Ascending aorta (tissue), 2 donors: ENCODE measurements at regions not wholly inside any gene's neighbourhood (a gene's known extent, or its start where the extent isn't known, plus 50 kb on each side); places are given as distances from the start of the nearest gene placed in this dataset.

Source experiments
- DNase-seq, 2 donors: peaks; one replicate each; pipeline ENCODE4 v3.0.0-alpha.2; 2019; ENCODE audit warnings: low spot score in 2 of 2
- H3K27ac ChIP-seq, 2 donors: fragments of 200-600 bp; sonication (generic); one replicate each; pipeline ENCODE4 v1.5.1; 2016 to 2017; ENCODE audit warnings: mild to moderate bottlenecking in 1 of 2
- H3K27me3 ChIP-seq: fragments of 200-600 bp; sonication (generic); one replicate; pipeline ENCODE4 v1.5.1; 2017
- H3K36me3 ChIP-seq, 2 donors: fragments of 200-600 bp; sonication (generic); one replicate each; pipeline ENCODE4 v1.5.1; 2016
- H3K4me1 ChIP-seq, 2 donors: fragments of 200-600 bp; sonication (generic); one replicate each; pipeline ENCODE4 v1.5.1; 2016 to 2017; ENCODE audit warnings: mild to moderate bottlenecking in 1 of 2
- H3K4me3 ChIP-seq, 2 donors: fragments of 200-600 bp; sonication (generic); one replicate each; pipeline ENCODE4 v1.5.1; 2016 to 2017; ENCODE audit warnings: mild to moderate bottlenecking in 1 of 2
- H3K9me3 ChIP-seq, 2 donors: fragments of 200-600 bp; sonication (generic); one replicate each; pipeline ENCODE4 v1.5.1; 2016
- intact Hi-C: fragments of 100-400 bp; cut with DNase I; formaldehyde crosslinking; loops from one replicate; pipeline ENCODE4 v1.15.1; 2023
- TF ChIP-seq, protein P1 (sequence below), 3 experiments: fragments of 200-600 bp in 2 of 3; fragments of 450-650 bp in 1 of 3; sonication (generic) in 2 of 3; IDR thresholded peaks; one replicate each; pipeline ENCODE4 v1.5.1; 2016 to 2019; ENCODE audit warnings: antibody characterized with exemption in 3 of 3, mild to moderate bottlenecking in 1 of 3, moderate library complexity in 1 of 3

DNA sequence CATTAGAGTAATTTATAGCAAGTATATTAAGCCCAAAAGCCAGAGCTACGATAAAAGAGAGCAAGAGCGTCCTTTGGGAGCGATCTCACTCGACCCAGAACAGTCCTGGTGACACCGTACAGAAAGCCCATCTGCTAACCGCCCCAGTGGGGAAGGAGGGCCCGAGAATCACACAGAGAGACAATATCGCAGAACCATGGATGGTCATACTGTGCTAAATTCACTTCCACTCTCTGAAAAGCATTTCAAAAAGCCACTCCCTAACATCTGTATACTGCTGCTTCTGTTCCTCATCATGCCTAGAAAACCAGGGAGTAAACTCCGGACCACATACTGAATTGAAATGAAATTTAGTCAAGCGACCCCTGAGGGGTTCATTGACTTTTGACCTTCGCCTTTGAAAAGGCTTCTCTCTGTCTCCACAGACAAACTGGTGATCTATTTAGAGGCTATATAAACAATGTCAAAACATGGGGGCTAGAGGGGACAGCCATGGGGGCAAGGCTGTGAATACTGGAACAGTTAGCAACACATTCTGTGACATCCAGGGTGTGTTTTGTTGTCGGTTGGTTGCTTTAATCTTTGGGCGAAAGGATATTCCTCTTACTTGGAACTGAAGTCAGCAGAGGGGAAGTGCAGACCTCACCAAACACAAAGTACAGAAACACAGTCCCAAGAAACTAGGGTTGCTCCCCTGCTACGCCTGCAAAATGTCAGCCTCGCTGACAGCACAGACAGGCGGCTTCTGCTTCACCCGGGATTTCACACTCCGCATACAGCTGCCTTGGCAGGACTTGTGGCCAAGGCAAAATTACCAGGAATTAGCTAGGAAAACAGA is 129.0 kb upstream of the RASGEF1B start:
- Histone ChIP-seq H3K27ac (no peak overlapping the region), H3K4me1 (no peaks in the 10 kb centered on the region), H3K9me3 (no peaks in the 10 kb centered on the region), H3K27me3 (no peaks in the 10 kb centered on the region), H3K36me3 (no peaks in the 10 kb centered on the region), H3K4me3 (no peak overlapping the region)
- no peak for DNase-seq
- intact Hi-C loops: no loop called here
- TF ChIP-seq, protein P1, sequence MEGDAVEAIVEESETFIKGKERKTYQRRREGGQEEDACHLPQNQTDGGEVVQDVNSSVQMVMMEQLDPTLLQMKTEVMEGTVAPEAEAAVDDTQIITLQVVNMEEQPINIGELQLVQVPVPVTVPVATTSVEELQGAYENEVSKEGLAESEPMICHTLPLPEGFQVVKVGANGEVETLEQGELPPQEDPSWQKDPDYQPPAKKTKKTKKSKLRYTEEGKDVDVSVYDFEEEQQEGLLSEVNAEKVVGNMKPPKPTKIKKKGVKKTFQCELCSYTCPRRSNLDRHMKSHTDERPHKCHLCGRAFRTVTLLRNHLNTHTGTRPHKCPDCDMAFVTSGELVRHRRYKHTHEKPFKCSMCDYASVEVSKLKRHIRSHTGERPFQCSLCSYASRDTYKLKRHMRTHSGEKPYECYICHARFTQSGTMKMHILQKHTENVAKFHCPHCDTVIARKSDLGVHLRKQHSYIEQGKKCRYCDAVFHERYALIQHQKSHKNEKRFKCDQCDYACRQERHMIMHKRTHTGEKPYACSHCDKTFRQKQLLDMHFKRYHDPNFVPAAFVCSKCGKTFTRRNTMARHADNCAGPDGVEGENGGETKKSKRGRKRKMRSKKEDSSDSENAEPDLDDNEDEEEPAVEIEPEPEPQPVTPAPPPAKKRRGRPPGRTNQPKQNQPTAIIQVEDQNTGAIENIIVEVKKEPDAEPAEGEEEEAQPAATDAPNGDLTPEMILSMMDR (IDR thresholded peaks at IDR 0.05): no peak

DNA sequence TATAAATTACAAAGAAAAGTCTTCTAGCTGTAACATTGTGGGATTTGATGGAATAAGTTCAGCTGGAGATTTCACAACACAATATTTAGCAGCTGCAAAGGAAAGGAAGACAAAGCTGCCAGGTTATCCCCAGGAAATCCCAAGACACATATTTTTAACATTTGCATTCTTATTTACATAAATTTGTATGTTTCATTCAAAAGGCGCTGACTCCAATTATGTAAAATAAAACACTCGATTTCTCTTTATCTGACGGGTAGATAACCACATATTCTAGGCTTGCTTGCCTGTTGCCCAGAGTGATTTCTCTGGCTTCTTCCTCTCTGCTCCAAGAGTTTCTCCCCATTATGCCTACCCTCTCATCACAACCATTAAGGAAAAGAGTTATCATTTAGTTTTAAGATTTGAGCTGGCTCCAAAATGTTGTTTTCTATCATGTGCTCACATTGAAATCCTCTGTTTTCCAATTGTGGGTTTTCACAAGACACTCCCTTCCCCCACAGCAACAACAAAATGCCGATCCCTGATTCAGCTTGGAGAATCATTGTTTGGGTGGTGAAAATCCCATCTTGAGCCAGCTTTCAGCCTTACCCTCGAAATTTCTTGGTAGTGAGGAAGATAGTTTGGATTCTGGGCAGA is 128.2 kb upstream of the RASGEF1B start:
- no peak for DNase-seq
- intact Hi-C loops: no loop called here
- Histone ChIP-seq H3K4me1 (no peaks in the 10 kb centered on the region), H3K27me3 (no peaks in the 10 kb centered on the region), H3K27ac (no peak overlapping the region), H3K36me3 (no peaks in the 10 kb centered on the region), H3K4me3 (no peak overlapping the region), H3K9me3 (no peaks in the 10 kb centered on the region)
- TF ChIP-seq, protein P1 (IDR thresholded peaks at IDR 0.05): no peak

DNA sequence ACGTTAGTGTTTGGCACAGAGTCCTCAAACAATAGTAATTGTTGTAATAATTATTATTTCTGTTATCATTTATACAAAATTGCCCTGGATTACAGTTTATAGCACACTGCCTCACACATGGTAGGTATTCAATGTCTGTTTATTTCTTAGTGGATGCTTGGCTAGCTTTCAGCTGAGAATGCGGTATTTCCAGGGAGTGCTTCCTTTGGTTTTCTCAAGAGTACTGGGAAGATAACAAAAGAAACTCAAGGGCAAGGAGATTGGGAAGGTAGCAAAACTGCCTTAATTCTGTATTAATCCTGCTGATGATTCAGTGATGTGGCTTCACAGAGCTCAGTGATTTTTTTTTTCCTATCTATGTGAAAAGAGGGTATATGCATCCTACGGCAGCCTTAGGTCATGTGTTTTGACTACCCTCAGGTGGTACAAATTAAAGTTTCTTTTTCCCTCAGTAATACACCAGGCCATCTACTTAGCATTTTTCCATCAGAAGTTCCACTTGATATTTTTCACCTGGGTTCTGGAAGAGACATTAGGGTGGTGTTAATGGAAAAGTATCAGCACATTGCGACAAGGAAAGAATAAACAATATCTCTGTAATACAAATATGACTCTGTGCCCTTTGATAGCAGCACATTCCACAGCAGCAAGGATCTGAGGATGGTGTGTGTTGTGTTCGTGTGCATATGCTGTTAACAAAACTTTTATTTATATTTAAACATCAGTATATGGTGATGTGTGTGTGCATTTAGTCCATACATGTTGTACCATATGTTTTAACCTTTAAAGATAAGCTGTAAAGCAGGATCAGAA is 124.3 kb upstream of the RASGEF1B start:
- Histone ChIP-seq H3K9me3 (no peaks in the 10 kb centered on the region), H3K27ac (no peak overlapping the region), H3K27me3 (no peaks in the 10 kb centered on the region), H3K4me1 (no peaks in the 10 kb centered on the region), H3K4me3 (no peak overlapping the region), H3K36me3 (no peaks in the 10 kb centered on the region)
- DNase-seq: no peak
- TF ChIP-seq, protein P1 (IDR thresholded peaks at IDR 0.05): no peak
- intact Hi-C loops: no loop called here

- H3K27me3 ChIP-seq: no peaks in the 10 kb centered on the region
- no peaks in the 10 kb centered on the region for H3K4me1 ChIP-seq
- TF ChIP-seq, protein P1 (IDR thresholded peaks at IDR 0.05): no peak
- H3K27ac ChIP-seq: no peak overlapping the region
- H3K9me3 ChIP-seq: no peaks in the 10 kb centered on the region
- DNase-seq: no peak
- intact Hi-C loops: no loop called here
- H3K36me3 ChIP-seq: no peaks in the 10 kb centered on the region
- H3K4me3 ChIP-seq: no peak overlapping the region
These were observed 123.6 kb upstream of the RASGEF1B start for GRCh38 chr4:81595287-81595686.

GRCh38 chr4:81594490-81595159 is 122.9 kb upstream of the RASGEF1B start:
- H3K27me3 ChIP-seq: no peaks in the 10 kb centered on the region
- DNase-seq: no peak
- H3K36me3 ChIP-seq: no peaks in the 10 kb centered on the region
- no peak overlapping the region for H3K27ac ChIP-seq
- H3K4me1 ChIP-seq: no peaks in the 10 kb centered on the region
- TF ChIP-seq, protein P1 (IDR thresholded peaks at IDR 0.05): no peak
- no peak overlapping the region for H3K4me3 ChIP-seq
- intact Hi-C loops: no loop called here
- no peaks in the 10 kb centered on the region for H3K9me3 ChIP-seq
